HG02623 (cell line): ENCODE measurements at regions not wholly inside any gene's neighbourhood (a gene's known extent, or its start where the extent isn't known, plus 50 kb on each side); places are given as distances from the start of the nearest gene placed in this dataset.

Experiments
- ATAC-seq: cut with Tn5 transposase; IDR thresholded peaks from one replicate; pipeline ENCODE4 v1.9.1; 2021; ENCODE audit warnings: moderate library complexity; ENCODE audit not compliant: unreplicated experiment

GRCh38 chr2:19559596-19560240, 201.3 kb upstream of the OSR1 start:
- no peak for ATAC-seq

GRCh38 chr2:19556648-19557047, 198.2 kb upstream of the OSR1 start:
- ATAC-seq = no peak

- ATAC-seq = no peak
Measured at GRCh38 chr2:19554520-19554919, 196.1 kb upstream of the OSR1 start.

GRCh38 chr2:19552270-19552669, 193.8 kb upstream of the OSR1 start:
- no peak for ATAC-seq

- no peak for ATAC-seq
Measured at GRCh38 chr2:19550750-19551149, 192.3 kb upstream of the OSR1 start.

DNA sequence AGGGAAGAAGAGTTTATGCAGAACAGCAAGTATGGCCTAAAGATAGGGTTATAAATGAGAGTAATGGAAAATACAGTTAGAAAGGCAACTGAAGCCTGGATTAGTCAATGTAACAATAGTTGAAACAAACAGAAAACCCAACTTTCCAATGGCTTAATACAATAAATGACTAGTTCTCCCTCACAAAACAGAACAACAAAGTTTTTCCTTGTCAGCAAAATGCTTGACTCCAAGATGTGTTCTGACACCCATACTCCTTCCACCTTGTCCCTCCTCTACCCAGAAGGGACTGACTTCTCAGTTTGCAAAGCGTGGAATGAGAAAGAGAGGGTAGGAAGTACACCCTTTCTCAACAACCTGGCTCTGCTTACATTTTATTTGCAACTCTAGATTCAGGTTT, 191.4 kb upstream of the OSR1 start:
- ATAC-seq = no peak

GRCh38 chr2:19548116-19548515, 189.7 kb upstream of the OSR1 start:
- ATAC-seq = no peak

- no peak for ATAC-seq
Measured at GRCh38 chr2:19547321-19547720, 188.9 kb upstream of the OSR1 start.

- no peak for ATAC-seq
Measured at GRCh38 chr2:19545507-19545906, 187.1 kb upstream of the OSR1 start.

GRCh38 chr2:19543663-19544383, 185.4 kb upstream of the OSR1 start:
- no peak for ATAC-seq

GRCh38 chr2:19542796-19543662, 184.6 kb upstream of the OSR1 start:
- no peak for ATAC-seq

- ATAC-seq = no peak
Measured at GRCh38 chr2:19541884-19542283, 183.5 kb upstream of the OSR1 start.

DNA sequence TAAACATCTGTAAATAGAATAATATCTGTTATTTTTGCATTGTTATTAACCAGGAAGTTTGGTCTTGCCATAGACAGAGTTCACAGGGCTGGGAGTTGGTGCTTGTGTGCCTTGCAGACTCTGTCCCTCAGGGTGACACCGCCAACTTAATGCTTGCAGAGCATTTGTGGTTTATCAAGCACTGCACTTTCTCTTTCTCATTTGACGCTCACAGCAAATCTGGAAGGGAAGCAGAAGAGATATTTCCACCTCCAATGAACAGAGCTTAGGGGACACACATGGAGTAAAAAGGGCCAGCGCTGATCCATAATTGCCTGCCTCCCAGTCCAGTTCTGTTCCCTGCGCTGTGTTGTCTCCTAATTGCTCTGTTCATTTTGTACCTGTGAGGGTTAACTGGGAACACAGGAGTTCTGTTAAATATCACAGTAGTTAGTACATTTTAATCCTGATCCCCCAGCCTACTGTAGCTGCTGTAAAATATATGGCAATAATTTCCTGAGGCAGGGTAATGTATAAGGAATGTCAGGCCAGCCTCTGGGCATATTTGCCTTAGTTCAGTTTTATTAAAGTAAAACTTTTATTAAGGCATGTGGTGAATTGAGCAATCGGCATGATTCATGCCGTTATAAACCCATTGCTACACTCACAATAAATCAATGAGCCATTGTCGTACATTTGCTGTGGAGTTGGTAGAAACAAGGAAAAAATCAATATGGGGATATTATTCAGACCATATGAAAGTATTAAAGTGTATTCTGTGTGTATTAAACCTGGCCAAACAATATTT, 182.5 kb upstream of the OSR1 start:
- no peak for ATAC-seq

DNA sequence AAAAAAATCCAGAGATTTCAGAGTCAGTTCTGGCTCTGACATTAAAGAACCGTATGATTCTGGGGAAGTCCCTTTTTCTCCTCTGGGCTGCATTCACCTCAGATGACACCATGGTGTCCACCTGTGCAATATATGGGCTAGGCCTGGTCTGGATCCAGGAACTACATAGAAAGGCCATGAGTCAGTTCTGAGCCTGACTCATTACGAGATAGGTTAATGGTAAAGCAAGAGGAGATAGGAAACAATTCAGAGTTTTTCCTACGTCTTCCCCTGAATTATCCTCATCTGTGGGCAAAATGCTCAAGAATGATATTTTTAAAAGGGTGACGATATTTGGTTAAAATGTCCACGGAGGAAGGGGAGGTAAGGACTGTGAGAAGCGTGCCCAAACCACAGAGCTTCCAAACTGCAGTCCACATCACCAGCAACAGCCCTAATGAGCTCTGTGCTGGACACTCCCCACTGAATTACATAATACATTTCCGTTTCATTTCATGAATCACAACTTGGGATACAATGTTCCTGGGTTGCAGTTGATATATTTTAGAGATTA, 180.1 kb upstream of the OSR1 start:
- no peak for ATAC-seq

GRCh38 chr2:19536136-19536535, 177.7 kb upstream of the OSR1 start:
- no peak for ATAC-seq

- ATAC-seq = no peak
Measured at GRCh38 chr2:19532547-19533196, 174.2 kb upstream of the OSR1 start.

DNA sequence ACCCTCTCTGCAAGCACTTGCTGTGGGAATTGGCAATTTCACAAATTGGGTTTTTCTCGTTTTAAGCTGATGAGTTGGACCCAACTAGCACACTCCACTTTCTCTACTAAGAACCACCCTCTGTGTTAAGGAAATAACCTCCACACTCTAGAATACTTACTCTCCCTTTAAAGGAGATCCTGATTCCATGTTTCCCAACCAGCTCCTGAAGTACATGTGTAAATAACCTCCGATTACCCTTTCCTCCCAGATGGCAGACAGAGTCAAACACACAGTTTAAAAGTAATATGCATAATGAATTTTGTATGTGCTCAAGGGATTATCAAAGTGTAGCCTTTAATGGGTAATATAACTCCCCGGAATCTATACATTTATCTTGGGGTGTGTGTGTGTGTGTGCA, 171.3 kb upstream of the OSR1 start:
- ATAC-seq = no peak

DNA sequence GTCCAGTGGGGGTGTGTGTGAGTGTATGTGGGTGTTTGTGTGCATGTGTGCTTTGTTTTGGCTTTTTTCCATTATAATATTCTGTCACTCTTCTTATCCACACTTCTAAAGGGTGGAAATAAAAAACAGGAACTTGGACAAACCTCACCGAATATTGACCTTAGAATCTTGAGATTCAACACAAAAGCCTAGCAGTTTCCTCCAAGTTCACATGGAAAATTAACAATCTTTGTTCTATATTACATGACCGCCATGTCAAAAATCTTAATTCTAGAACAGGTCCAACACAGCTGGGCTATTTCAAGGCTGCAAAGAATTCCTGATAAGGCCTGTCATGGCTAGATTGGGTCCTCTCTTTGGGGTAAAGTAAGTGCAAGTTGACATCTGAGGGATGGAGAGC, 169.3 kb upstream of the OSR1 start:
- no peak for ATAC-seq

GRCh38 chr2:19525313-19525712, 166.9 kb upstream of the OSR1 start:
- no peak for ATAC-seq

GRCh38 chr2:19519045-19519444, 160.6 kb upstream of the OSR1 start:
- ATAC-seq = no peak
